IMR-90 (cell line): ENCODE measurements at regions not wholly inside any gene's neighbourhood (a gene's known extent, or its start where the extent isn't known, plus 50 kb on each side); places are given as distances from the start of the nearest gene placed in this dataset.

Source experiments
- ATAC-seq: fragments of 200-7000 bp; cut with Tn5 transposase; 2 replicates; pipeline ENCODE4 v1.9.1; 2020; ENCODE audit warnings: low read depth, mild to moderate bottlenecking, moderate library complexity
- BruUV-seq: library from RNA; stranded (reverse); fragments of 400-500 nt; replicated peaks from 2 replicates; lab custom pipeline; 2021; lab: Mats Ljungman, UMichigan
- CTCF ChIA-PET: fragments of 300-600 bp; formaldehyde crosslinking; extraction: SDS; loops from one replicate; lab custom pipeline; 2021; ENCODE audit warnings: antibody characterized with exemption; lab: Yijun Ruan, JAX
- POLR2A ChIA-PET: fragments of 300-600 bp; sonication (Branson Sonifier 250); formaldehyde crosslinking; loops from one replicate; lab custom pipeline; 2022; ENCODE audit warnings: antibody characterized with exemption; ENCODE audit not compliant: unreplicated experiment; lab: Charles Lee
- DNase-seq: peaks from one replicate; pipeline ENCODE4 v3.0.0; 2013
- H2AFZ ChIP-seq: replicated peaks from 2 replicates; pipeline ENCODE3; 2013; ENCODE audit warnings: low read length, mild to moderate bottlenecking; ENCODE audit not compliant: poor library complexity
- H2AK5ac ChIP-seq: 2 replicates; pipeline ENCODE4 v1.6.1; 2013; ENCODE audit warnings: low read depth, low read length, inconsistent platforms
- H2AK9ac ChIP-seq: replicated peaks from 2 replicates; pipeline ENCODE3; 2013; ENCODE audit warnings: mild to moderate bottlenecking, low read depth, low read length, moderate library complexity; ENCODE audit not compliant: poor library complexity
- H2BK120ac ChIP-seq: 2 replicates; pipeline ENCODE4 v1.6.1; 2013; ENCODE audit warnings: low read depth, low read length, inconsistent platforms
- H2BK15ac ChIP-seq: 3 replicates; pipeline ENCODE4 v1.6.1; 2013; ENCODE audit warnings: low read depth, low read length, inconsistent platforms
- H2BK20ac ChIP-seq: 2 replicates; pipeline ENCODE4 v1.6.1; 2013; ENCODE audit warnings: low read depth, mild to moderate bottlenecking, inconsistent platforms, low read length, moderate library complexity
- H2BK5ac ChIP-seq: 2 replicates; pipeline ENCODE4 v1.6.1; 2013; ENCODE audit warnings: mild to moderate bottlenecking, low read depth, low read length, inconsistent platforms; ENCODE audit not compliant: poor library complexity, severe bottlenecking
- H3K14ac ChIP-seq: replicated peaks from 2 replicates; pipeline ENCODE4 v1.6.1; 2013; ENCODE audit warnings: low read depth, low read length, inconsistent platforms
- H3K18ac ChIP-seq: 2 replicates; pipeline ENCODE4 v1.6.1; 2013; ENCODE audit warnings: low read depth, low read length, control low read depth
- H3K23ac ChIP-seq: 2 replicates; pipeline ENCODE4 v1.6.1; 2013; ENCODE audit warnings: low read depth, low read length, inconsistent platforms
- H3K27ac ChIP-seq: 2 replicates; pipeline ENCODE4 v1.5.1; 2013; ENCODE audit warnings: mild to moderate bottlenecking, control low read depth, low read length; ENCODE audit not compliant: insufficient read depth
- H3K27me3 ChIP-seq: 2 replicates; pipeline ENCODE4 v1.6.1; 2013; ENCODE audit warnings: low read length; ENCODE audit not compliant: control insufficient read depth, insufficient read depth
- H3K36me3 ChIP-seq: 2 replicates; pipeline ENCODE4 v1.6.1; 2013; ENCODE audit warnings: low read length, mixed read lengths; ENCODE audit not compliant: control insufficient read depth, insufficient read depth
- H3K4ac ChIP-seq: 2 replicates; pipeline ENCODE4 v1.6.1; 2013; ENCODE audit warnings: low read depth, low read length, inconsistent platforms
- H3K4me1 ChIP-seq: 2 replicates; pipeline ENCODE4 v1.6.1; 2013; ENCODE audit warnings: low read length, mixed read lengths; ENCODE audit not compliant: control insufficient read depth, insufficient read depth
- H3K4me2 ChIP-seq: 2 replicates; pipeline ENCODE4 v1.6.1; 2013; ENCODE audit warnings: low read depth, mild to moderate bottlenecking, control low read depth, low read length, moderate library complexity
- H3K4me3 ChIP-seq: 2 replicates; pipeline ENCODE4 v1.5.1; 2013; ENCODE audit warnings: low read depth, mild to moderate bottlenecking, control low read depth, low read length, moderate library complexity; ENCODE audit not compliant: insufficient read depth
- H3K56ac ChIP-seq: 2 replicates; pipeline ENCODE4 v1.6.1; 2013; ENCODE audit warnings: low read length, inconsistent platforms; ENCODE audit not compliant: insufficient read depth; ENCODE audit errors: extremely low read depth
- H3K79me1 ChIP-seq, 2 experiments: 2 replicates each; pipeline ENCODE4 v1.6.1; 2013; ENCODE audit warnings: low read length in 2 of 2, inconsistent platforms in 1 of 2, low read depth in 1 of 2
- H3K9ac ChIP-seq: 2 replicates; pipeline ENCODE4 v1.6.1; 2013; ENCODE audit warnings: low read depth, low read length, control low read depth
- H3K9me1 ChIP-seq: 2 replicates; pipeline ENCODE4 v1.6.1; 2013; ENCODE audit warnings: low read length, inconsistent platforms; ENCODE audit not compliant: insufficient read depth
- H3K9me3 ChIP-seq: 2 replicates; pipeline ENCODE4 v1.6.1; 2013; ENCODE audit warnings: low read length; ENCODE audit not compliant: control insufficient read depth, insufficient read depth
- H4K20me1 ChIP-seq: 2 replicates; pipeline ENCODE4 v1.6.1; 2013; ENCODE audit warnings: low read length, inconsistent platforms; ENCODE audit not compliant: insufficient read depth
- H4K5ac ChIP-seq: 2 replicates; pipeline ENCODE4 v1.6.1; 2013; ENCODE audit warnings: mild to moderate bottlenecking, low read depth, low read length, control low read depth
- H4K8ac ChIP-seq, 2 experiments: 2 replicates each; pipeline ENCODE4 v1.6.1; 2013; ENCODE audit warnings: low read depth in 2 of 2, low read length in 2 of 2, control low read depth in 1 of 2, inconsistent platforms in 1 of 2
- H4K91ac ChIP-seq: 2 replicates; pipeline ENCODE4 v1.6.1; 2013; ENCODE audit warnings: low read depth, low read length, inconsistent platforms; ENCODE audit not compliant: insufficient read depth
- BHLHE40 ChIP-seq: fragments of 150-350 bp; IDR thresholded peaks from 2 replicates; pipeline ENCODE4 v1.6.1; 2016; ENCODE audit warnings: mild to moderate bottlenecking, low read depth, low read length
- CEBPB ChIP-seq: IDR thresholded peaks from 2 replicates; pipeline ENCODE4 v1.6.1; 2012; ENCODE audit warnings: low read depth, low read length, improper control_type of control experiment
- CHD1 ChIP-seq: IDR thresholded peaks from 2 replicates; pipeline ENCODE4 v1.6.1; 2012; ENCODE audit warnings: low read depth, low read length, improper control_type of control experiment
- CTCF ChIP-seq: conservative IDR thresholded peaks from 2 replicates; pipeline ENCODE4 v1.5.1; 2012; ENCODE audit warnings: mild to moderate bottlenecking, low read depth, low read length, improper control_type of control experiment
- ELK1 ChIP-seq: fragments of 150-350 bp; IDR thresholded peaks from 2 replicates; pipeline ENCODE4 v1.6.1; 2016; ENCODE audit warnings: low read depth, mild to moderate bottlenecking, low read length, moderate library complexity, borderline replicate concordance
- FOS ChIP-seq: fragments of 150-350 bp; IDR thresholded peaks from 2 replicates; pipeline ENCODE4 v1.6.1; 2016; ENCODE audit warnings: low read depth, low read length
- MAFK ChIP-seq: IDR thresholded peaks from 2 replicates; pipeline ENCODE4 v1.6.1; 2012; ENCODE audit warnings: low read depth, low read length, improper control_type of control experiment
- MAZ ChIP-seq: IDR thresholded peaks from 2 replicates; pipeline ENCODE4 v1.6.1; 2012; ENCODE audit warnings: low read depth, mild to moderate bottlenecking, low read length, improper control_type of control experiment, moderate library complexity, borderline replicate concordance
- MXI1 ChIP-seq: IDR thresholded peaks from 2 replicates; pipeline ENCODE4 v1.6.1; 2012; ENCODE audit warnings: low read depth, mild to moderate bottlenecking, low read length, moderate library complexity, borderline replicate concordance
- NFE2L2 ChIP-seq: fragments of 150-350 bp; IDR thresholded peaks from 2 replicates; pipeline ENCODE4 v1.6.1; 2016; ENCODE audit warnings: low read depth, mild to moderate bottlenecking, low read length
- POLR2A ChIP-seq: IDR thresholded peaks from 2 replicates; pipeline ENCODE4 v1.6.1; 2012; ENCODE audit warnings: mild to moderate bottlenecking, low read depth, low read length
- RAD21 ChIP-seq: IDR thresholded peaks from 2 replicates; pipeline ENCODE4 v1.6.1; 2012; ENCODE audit warnings: low read length, improper control_type of control experiment
- RCOR1 ChIP-seq: IDR thresholded peaks from 2 replicates; pipeline ENCODE4 v1.6.1; 2012; ENCODE audit warnings: mild to moderate bottlenecking, low read length, improper control_type of control experiment; ENCODE audit not compliant: insufficient replicate concordance
- RFX5 ChIP-seq: IDR thresholded peaks from 2 replicates; pipeline ENCODE4 v1.8.0; 2012; ENCODE audit warnings: low read depth, mild to moderate bottlenecking, low read length, moderate library complexity
- SMC3 ChIP-seq: fragments of 150-350 bp; IDR thresholded peaks from 2 replicates; pipeline ENCODE4 v1.6.1; 2016; ENCODE audit warnings: low read depth, mild to moderate bottlenecking, antibody characterized with exemption, low read length, moderate library complexity
- USF2 ChIP-seq: fragments of 150-350 bp; IDR thresholded peaks from 2 replicates; pipeline ENCODE4 v1.6.1; 2017; ENCODE audit warnings: mild to moderate bottlenecking, antibody characterized with exemption, low read length, low read depth
- WGBS, 2 experiments: methylation state at CpG; one replicate each; pipeline versions ENCODE4 v1.1.5 to v1.1.7; 2013; ENCODE audit warnings: missing lambda C conversion rate in 2 of 2; ENCODE audit not compliant: insufficient read length in 1 of 2; ENCODE audit errors: extremely low coverage in 2 of 2; 5-methylcytosine and 5-hydroxymethylcytosine counted together
- dilution Hi-C: fragments of 300-500 bp; cut with HindIII; formaldehyde crosslinking; loops from one replicate; pipeline ENCODE4 v1.14.3; 2018; ENCODE audit warnings: low sequenced_read_pairs; ENCODE audit not compliant: unreplicated experiment
- in situ Hi-C: fragments of 300-500 bp; cut with MboI; formaldehyde crosslinking; loops from 3 replicates; pipeline ENCODE4 v1.14.3; 2019; ENCODE audit warnings: low sequenced_read_pairs, inconsistent platforms, mixed read lengths
- intact Hi-C: fragments of 100-400 bp; cut with micrococcal nuclease; formaldehyde crosslinking; loops from 2 replicates; pipeline ENCODE4 v1.10.0; 2022

- H3K27ac ChIP-seq, result no peak overlapping the region
- H3K4me3 ChIP-seq, result no peak overlapping the region
- no peaks in the 10 kb centered on the region for H3K36me3 ChIP-seq
- H3K14ac ChIP-seq, result no peak overlapping the region
- no peak overlapping the region for H3K23ac ChIP-seq
- no peak overlapping the region for H2BK15ac ChIP-seq
- ChIA-PET CTCF (no interaction called here), POLR2A (no interaction called here)
- H3K4me2 ChIP-seq, result no peak overlapping the region
- no peak overlapping the region for H2BK20ac ChIP-seq
- no peak overlapping the region for H2BK120ac ChIP-seq
- no peak for DNase-seq
- TF ChIP-seq CHD1 (no peak), MAZ (no peak), MAFK (no peak), MXI1 (no peak), RFX5 (no peak), SMC3 (no peak), RAD21 (no peak), RCOR1 (no peak), FOS (no peak), NFE2L2 (no peak), BHLHE40 (no peak), CTCF (no peak), USF2 (no peak), CEBPB (no peak), ELK1 (no peak), POLR2A (no peak)
- dilution Hi-C loops, result no loop called here
- H3K9ac ChIP-seq, result no peak overlapping the region
- H3K79me1 ChIP-seq, result no peaks in the 10 kb centered on the region
- no peak overlapping the region for H3K18ac ChIP-seq
- no CpG with 5 or more reads among the region's 1 CpG for WGBS, 2 experiments
- H3K4me1 ChIP-seq, result no peaks in the 10 kb centered on the region
- no peak overlapping the region for H2AK9ac ChIP-seq
- no peak overlapping the region for H4K5ac ChIP-seq
- no peaks in the 10 kb centered on the region for H3K27me3 ChIP-seq
- no peak overlapping the region for H3K4ac ChIP-seq
- no TSS peak for BruUV-seq
- no peak for ATAC-seq
- intact Hi-C loops, result no loop called here
- H4K91ac ChIP-seq, result no peak overlapping the region
- no peak overlapping the region for H4K8ac ChIP-seq
- in situ Hi-C loops, result no loop called here
- H3K9me3 ChIP-seq, result no peaks in the 10 kb centered on the region
- H2AK5ac ChIP-seq, result no peak overlapping the region
- no peak overlapping the region for H3K56ac ChIP-seq
- no peaks in the 10 kb centered on the region for H3K9me1 ChIP-seq
- no peak overlapping the region for H2AFZ ChIP-seq
- H4K20me1 ChIP-seq, result no peaks in the 10 kb centered on the region
- H2BK5ac ChIP-seq, result no peak overlapping the region
These were observed 267.4 kb downstream of the ZNF326 start for GRCh38 chr1:90262286-90262685.
